ENCODE measurements at regions not wholly inside any gene's neighbourhood (a gene's known extent, or its start where the extent isn't known, plus 50 kb on each side); places are given as distances from the start of the nearest gene placed in this dataset.

DNA sequence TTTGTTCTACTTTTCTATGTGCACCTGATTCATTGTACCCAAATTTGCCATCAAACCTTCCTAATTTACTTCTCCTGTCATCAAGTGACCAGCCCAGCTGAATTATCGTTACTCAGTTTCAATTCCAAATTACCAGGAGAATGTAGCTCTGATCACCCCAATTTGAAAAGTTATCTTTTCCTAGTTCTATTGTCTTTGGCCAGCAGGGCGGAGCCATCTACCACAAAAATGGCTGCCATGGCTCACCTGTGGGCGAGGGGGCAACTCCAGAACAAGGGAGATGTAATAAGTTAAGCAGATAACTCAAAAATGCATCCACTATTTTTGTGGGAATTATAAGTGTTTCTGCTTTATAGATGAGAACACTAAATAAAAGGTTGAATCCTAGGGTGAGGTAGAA lies 133.8 kb upstream of the MOCS2 start:
- peak; percentile 8; the same call in 1 of the 2 replicates for TF ChIP-seq CTCF (IDR thresholded peaks at IDR 0.05)

DNA sequence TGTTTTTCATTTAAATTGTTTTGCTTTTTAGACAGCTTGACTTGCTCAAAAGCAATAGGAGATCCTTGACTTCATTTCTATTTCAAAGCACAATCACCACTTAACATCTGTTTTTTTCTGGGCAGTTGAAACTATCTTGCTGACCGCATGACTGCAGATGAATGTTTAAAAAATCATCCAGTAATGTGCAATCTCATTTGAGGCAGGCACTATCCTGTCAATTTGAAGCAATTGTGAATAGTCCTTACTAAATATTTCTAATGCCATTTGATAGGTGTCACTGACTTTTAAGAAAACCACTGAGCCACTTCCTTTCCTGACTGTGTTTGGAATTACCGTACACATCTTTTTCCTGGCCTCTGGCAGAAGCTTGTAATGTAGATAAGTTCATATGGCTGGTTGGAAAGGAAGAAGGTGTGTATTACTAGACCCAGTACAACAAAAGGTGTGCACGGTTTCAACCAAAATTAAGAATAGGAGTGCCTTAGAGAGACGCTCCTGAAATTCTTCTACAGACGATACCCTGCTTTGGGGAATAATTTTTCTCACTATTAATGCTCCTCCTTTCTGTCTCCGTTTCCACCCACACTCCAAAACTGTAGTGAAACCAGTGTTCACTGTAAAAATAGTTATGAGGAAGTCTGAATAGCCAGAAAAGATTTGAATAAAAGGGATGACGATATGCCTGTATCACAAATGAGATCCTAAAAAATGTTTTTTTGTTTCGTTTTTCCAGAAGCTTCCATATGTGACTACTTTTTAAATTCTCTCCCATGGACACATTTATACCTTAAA lies 136.7 kb upstream of the MOCS2 start:
- TF ChIP-seq CTCF (IDR thresholded peaks at IDR 0.05): no peak

DNA sequence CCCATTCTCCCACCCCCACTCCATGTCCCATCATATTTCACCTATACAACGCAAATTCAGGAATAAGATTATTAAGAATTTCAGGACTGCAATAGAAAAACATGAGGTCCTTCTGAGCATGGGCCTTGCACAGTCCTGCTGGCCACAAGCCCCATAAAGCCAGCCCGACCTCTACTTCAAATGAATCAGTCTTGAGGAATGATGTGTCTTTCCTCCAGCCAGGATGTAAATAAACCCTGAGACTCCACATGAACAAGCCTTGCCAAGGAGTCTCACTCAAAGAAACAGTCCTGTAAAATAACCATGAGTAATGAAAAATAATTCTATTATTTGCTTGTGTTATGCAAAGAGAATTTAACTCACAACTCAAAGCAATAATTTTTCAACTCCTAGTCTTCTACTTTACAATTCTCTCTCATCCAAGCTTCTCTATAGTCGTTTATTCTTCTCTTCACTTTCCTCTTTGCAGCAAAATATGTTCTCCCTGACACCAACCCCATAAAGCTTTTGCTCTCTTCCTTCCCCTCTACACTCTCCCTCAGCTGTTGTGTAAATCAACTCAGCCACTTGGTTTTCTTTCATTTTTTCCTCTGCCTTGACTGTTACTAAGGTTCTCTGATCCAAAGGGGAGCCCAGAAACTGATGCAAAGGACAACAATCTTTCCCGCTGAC lies 140.1 kb upstream of the MOCS2 start:
- TF ChIP-seq CTCF (IDR thresholded peaks at IDR 0.05): no peak

- TF ChIP-seq CTCF (IDR thresholded peaks at IDR 0.05): no peak
These were observed 140.6 kb upstream of the MOCS2 start for GRCh38 chr5:53250201-53250550.

GRCh38 chr5:53253421-53253871 lies 143.9 kb upstream of the MOCS2 start:
- TF ChIP-seq CTCF (IDR thresholded peaks at IDR 0.05): no peak

GRCh38 chr5:53256746-53257145 lies 147.2 kb upstream of the MOCS2 start:
- no peak for TF ChIP-seq CTCF (IDR thresholded peaks at IDR 0.05)

- TF ChIP-seq CTCF (IDR thresholded peaks at IDR 0.05): no peak
These were observed 148.3 kb upstream of the MOCS2 start for GRCh38 chr5:53257806-53258373.

All from LNCAP (cell line).